ENCODE measurements at regions not wholly inside any gene's neighbourhood (a gene's known extent, or its start where the extent isn't known, plus 50 kb on each side); places are given as distances from the start of the nearest gene placed in this dataset.

GRCh38 chr1:9429342-9429711 lies 109.9 kb upstream of the SLC25A33 start:
- H3K23me2 ChIP-seq (ENCODE audit: insufficient read length, low read depth, low read length, poor library complexity, severe bottlenecking), result peaks cover 4% of the 10 kb centered on the region
- no peak overlapping the region for H2BK12ac ChIP-seq (ENCODE audit: insufficient read length, low read depth, low read length)
- H2AK5ac ChIP-seq (ENCODE audit: insufficient read length, low read length), result no peak overlapping the region
- peak overlapping the region; percentile 75 to 86 for H3K4me3 Mint-ChIP-seq
- H3K27me3 ChIP-seq (ENCODE audit: insufficient read depth, low read length), result no peaks in the 10 kb centered on the region
- peak overlapping the region; percentile 77 for H4K5ac ChIP-seq (ENCODE audit: insufficient read length, low read depth, low read length)
- H3K4me1 Mint-ChIP-seq, result peaks cover 20 to 21% of the 10 kb centered on the region in 2 experiments
- no peak for TF ChIP-seq CTCF (conservative IDR thresholded peaks at IDR 0.05)
- H2BK15ac ChIP-seq (ENCODE audit: low read depth, low read length), result no peak overlapping the region
- no peak overlapping the region for H3K23ac ChIP-seq (ENCODE audit: insufficient read length, low read depth, low read length)
- WGBS (ENCODE audit: extremely low coverage, insufficient read length, low lambda C conversion rate), result no CpG with 5 or more reads among the region's 6 CpGs
- DNase-seq, result no peak
- H3K27me3 Mint-ChIP-seq (ENCODE audit: low read depth), result no peaks in the 10 kb centered on the region; the same call in 1 of the 2 replicates
- no peaks in the 10 kb centered on the region for H3K36me3 Mint-ChIP-seq (ENCODE audit: insufficient read depth in 1 of 3, low read depth in 3 of 3)
- no peaks in the 10 kb centered on the region for H3K9me3 ChIP-seq (ENCODE audit: control insufficient read depth, low read depth, low read length)
- no peak overlapping the region for H3K27ac ChIP-seq (ENCODE audit: insufficient read length, low read depth, low read length)
- H3K4me2 ChIP-seq (ENCODE audit: insufficient read depth, insufficient read length, low read length), result peak overlapping the region; percentile 86
- H4K8ac ChIP-seq (replicated peaks; ENCODE audit: insufficient read length, low read depth, low read length), result no peak overlapping the region
- H3T11ph ChIP-seq (ENCODE audit: low read length), result no peak overlapping the region
- peak overlapping the region; percentile 55 for H3K18ac ChIP-seq (ENCODE audit: insufficient read length, low read depth, low read length)
- no peaks in the 10 kb centered on the region for H3K4me1 ChIP-seq (ENCODE audit: insufficient read depth, low read length)
- H3K27ac Mint-ChIP-seq, result peak overlapping the region; percentile 57 to 97 (median 95); a peak in 4 of 7 replicates
- peaks cover 0 to 3% of the 10 kb centered on the region in 2 experiments; a peak in 1 of 5 replicates for H3K9me3 Mint-ChIP-seq
- no peaks in the 10 kb centered on the region for H3K79me2 ChIP-seq (ENCODE audit: insufficient read depth, low read length)
- no peak overlapping the region for H2AFZ ChIP-seq (ENCODE audit: low read length)
- no peaks in the 10 kb centered on the region for H4K20me1 ChIP-seq (ENCODE audit: control insufficient read depth, insufficient read depth, insufficient read length)
- H3K79me1 ChIP-seq (ENCODE audit: insufficient read depth, low read depth, low read length, poor library complexity, severe bottlenecking), result no peaks in the 10 kb centered on the region
- H3K56ac ChIP-seq (ENCODE audit: insufficient read length, low read depth, low read length), result no peak overlapping the region
- peak overlapping the region; percentile 55; the same call in 1 of the 2 replicates for H3K14ac ChIP-seq (ENCODE audit: insufficient read depth, low read length)
- no peak overlapping the region for H2BK5ac ChIP-seq (ENCODE audit: insufficient read length, low read length)
- no peak overlapping the region for H3K4ac ChIP-seq (ENCODE audit: low read depth, low read length)
- H2BK20ac ChIP-seq (ENCODE audit: low read depth, low read length, poor library complexity, severe bottlenecking), result no peak overlapping the region
- no peak overlapping the region for H2BK120ac ChIP-seq (ENCODE audit: low read depth, low read length, poor library complexity, severe bottlenecking)
- H3K9ac ChIP-seq (ENCODE audit: extremely low read depth, insufficient read length, low read length), result peak overlapping the region; percentile 72
- peak overlapping the region; percentile 4 for H4K91ac ChIP-seq (ENCODE audit: insufficient read length, low read depth, low read length)

All from H9 (cell line).